ENCODE measurements at regions not wholly inside any gene's neighbourhood (a gene's known extent, or its start where the extent isn't known, plus 50 kb on each side); places are given as distances from the start of the nearest gene placed in this dataset.

DNA sequence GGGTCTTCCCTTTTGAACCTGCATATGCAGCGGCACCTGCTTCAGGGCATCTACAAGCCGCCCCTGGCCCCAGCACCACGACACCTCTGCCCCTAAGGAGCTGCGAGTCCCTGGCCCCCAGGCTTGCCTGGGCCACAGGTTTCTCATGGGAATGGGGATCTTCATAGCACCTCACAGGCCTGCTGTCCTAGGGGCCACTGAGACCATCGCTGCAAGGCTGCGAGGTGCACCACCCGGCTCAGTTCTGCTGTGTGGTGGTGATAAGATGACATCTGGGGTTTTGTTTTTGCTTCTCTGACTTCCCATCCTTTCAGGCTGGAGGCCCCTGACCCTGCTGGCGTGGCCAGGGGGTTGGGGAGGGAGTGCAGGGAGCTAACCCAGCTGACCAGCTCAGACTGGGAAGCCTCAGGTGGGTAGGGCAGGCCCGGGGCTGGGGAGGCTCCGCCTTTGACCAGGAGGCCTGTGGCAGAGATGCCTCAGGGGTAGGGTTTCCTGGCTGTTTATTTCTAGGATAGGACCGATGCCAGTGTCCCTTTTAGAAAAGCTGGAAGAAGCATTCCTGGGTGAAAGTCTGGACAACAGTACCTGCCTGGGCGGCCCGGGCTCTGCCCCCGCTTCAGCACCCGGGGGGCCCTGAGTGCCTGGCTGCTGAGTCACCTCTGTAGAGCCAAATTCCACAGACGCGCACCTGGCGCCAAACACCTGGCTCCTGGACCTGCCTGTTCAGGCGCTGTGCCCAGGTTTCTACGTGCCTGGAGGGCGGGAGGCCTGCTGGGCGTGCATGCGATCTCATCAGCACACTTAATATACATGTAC, 264.7 kb downstream of the DLL1 start:
- DNase-seq = no peak

GRCh38 chr6:170025341-170025911, 265.5 kb downstream of the DLL1 start:
- DNase-seq = no peak

GRCh38 chr6:170024940-170025339, 265.9 kb downstream of the DLL1 start:
- DNase-seq = no peak

DNA sequence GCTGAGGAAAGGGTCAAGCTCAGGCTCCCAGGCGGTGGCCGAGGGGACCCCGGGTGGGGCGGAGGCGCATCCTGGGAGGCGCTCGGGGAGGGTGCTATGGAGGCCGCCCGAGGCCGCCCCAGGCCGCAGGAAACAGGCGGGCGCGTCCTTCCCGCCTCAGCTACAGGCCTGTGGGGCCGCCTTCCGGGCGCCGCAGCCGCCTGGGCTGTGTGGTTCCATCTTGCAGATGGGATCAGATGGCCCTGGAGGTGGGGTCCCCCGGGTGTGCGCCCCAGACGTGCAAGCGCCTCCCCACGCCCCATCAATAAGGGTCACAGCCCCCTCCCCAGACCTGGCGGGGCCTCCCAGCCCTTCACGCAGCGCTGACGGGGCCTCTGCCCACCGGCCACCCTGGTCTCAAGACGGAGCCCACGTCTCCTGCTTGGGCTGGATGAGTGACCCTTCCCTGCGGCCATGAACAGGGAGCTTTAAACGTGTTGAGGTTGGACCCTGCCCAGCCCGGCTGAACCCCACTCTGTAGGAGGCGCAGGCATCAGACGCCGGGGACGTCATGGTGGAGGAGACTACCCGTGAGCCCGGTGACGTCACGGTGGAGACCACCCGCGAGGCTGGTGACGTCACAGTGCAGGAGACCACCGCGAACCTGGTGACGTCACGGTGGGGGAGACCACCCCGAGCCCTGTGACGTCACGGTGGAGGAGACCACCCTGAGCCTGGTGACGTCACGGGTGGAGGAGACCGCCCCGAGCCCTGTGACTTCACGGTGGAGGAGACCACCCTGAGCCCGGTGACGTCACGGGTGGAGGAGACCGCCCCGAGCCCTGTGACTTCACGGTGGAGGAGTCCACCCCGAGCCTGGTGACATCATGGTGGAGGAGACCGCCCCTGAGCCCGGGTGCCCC, 267.0 kb downstream of the DLL1 start:
- no peak for DNase-seq

- DNase-seq = no peak
Observed at GRCh38 chr6:170022827-170023619, 267.9 kb downstream of the DLL1 start.

DNA sequence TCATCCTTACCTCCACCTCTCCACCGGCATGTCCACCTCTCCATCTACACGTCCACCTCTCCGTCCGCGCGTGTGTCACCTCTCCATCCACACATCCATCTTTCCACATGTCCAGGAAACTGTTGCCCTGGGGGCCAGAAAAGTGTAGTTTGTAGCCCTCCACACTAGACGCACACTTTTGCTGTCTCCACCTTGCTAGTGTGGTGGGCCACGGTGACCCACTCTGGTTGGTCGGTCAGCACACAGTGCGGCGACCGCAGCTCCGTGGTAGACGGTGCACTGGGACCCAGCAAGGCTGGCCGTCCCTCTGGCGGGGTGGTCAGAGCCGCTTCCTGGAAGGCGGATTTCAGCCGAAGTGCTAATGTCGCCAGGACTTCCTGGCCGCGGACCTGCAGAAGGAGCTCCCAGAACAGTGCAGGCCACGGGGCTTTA, 268.6 kb downstream of the DLL1 start:
- no peak for DNase-seq

DNA sequence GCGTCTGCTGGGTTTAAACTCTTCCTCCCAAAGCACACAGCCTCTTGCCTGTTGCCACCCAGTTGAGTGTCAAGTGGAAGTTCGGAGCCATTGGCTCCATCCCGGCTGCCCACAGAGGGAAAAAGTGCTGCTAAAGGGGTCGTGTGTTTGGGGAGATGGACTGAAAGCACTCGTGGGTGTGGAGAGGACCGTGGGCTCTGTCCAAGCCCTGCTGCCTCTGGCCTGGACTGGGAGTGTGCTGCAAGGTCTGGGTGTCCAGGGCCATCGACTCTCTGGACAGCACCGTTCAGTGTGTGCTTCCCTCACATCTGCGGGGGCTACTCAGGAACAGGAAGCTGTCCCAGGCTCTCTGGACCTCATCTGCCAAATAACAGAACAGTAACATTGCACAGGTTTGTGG, 269.3 kb downstream of the DLL1 start:
- DNase-seq = no peak

- DNase-seq = no peak
Observed at GRCh38 chr6:170019818-170020583, 268.6 kb downstream of the ERMARD start.

DNA sequence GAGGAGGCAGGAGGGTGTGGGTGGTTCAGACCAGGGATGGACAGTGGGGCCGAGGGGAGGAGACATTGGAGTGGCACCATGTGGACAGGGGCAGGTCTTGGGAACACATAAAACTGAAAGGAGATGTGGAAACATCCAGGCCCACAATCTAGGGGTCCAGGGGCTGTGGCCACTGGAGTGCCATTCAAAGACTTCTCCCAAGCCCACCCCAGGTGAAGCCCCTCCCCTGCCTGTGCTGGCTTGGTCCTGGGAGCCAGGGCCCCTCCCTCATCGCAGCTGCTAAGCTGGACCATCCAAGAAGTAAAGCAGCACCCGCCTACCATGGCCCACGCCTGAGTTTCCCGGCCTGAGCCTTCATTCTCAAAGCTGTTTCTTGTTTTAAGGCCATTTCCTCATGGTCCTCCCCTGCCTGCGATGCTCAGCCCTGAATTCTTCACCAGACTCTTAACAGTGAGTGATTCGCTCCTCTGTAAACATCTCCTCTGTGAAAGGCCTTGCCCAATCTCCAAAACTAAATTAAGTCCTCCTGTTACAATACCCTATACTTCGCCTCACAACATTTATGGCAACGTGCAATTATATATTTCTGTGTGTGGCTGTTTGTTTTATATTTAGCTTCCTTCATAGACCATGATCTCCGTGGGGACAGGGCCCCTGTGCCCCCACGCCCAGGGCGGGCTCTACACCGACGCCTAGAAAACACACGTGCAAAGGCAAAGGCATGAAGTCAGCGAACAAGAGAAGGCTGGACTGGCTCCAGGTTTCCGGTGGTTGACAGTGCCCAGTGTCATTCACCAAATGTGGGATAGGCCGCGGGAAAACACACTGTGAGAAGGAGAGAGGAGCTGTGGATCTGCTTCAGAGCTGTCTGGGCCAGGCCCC, 267.8 kb downstream of the ERMARD start:
- no peak for DNase-seq

DNA sequence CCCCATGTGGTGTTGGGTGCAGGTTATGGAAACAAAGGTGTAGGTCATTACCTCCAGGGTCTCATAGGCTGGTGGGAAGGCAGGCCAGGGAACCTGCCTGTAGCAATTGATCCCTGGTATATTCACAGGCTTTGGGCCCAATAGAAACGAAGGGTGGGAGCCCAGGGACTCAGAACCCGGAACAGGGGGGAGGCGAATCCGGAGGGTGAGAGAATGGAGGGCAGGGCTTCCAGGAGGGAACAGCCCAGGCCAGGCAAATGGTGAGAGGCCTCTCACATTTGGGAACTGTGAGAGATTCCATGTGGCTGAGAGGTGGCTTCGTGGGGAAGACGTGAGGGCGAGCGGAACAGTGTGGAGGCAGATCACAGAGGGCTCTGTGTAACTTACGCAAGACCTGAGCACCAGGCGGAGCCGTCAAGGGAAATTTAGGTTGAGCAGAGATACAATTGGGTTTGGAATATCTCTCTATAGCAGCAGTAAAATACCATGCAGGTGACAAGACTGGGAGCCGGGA, 267.1 kb downstream of the ERMARD start:
- DNase-seq = no peak

GRCh38 chr6:170017603-170018320, 266.3 kb downstream of the ERMARD start:
- DNase-seq = no peak

DNA sequence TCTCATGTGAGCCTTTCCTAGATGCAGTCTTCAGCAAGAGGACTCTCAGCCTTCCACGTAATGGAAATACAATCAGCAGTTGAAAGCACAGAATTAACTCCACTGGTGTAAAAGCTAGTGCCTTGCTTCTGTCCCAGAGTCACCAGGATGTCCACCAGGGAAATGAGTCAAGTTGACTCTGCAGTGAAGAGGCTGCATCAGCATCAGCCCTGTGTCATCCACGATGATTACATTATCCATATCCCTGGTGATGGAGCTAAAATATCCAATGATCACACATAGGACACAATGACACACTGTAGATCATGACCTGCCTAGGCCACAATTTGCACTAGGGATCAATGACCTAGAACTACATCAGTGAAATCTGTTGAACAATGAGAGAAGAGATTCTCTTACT, 262.4 kb downstream of the ERMARD start:
- DNase-seq = no peak

DNA sequence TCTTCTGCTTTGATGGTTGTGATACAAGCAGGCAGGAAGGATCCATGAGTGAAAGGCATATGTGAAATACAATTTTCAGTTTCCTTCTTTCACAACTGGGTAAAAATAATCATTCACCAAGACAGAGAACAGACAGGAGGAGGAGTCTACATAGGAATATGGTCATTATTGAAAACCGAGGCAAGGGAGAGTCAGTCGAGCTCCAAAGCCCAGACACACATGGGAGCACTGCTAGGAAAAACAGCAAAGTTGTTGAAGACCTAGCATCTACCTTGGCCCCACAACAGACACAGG, 260.6 kb downstream of the ERMARD start:
- DNase-seq = no peak

DNA sequence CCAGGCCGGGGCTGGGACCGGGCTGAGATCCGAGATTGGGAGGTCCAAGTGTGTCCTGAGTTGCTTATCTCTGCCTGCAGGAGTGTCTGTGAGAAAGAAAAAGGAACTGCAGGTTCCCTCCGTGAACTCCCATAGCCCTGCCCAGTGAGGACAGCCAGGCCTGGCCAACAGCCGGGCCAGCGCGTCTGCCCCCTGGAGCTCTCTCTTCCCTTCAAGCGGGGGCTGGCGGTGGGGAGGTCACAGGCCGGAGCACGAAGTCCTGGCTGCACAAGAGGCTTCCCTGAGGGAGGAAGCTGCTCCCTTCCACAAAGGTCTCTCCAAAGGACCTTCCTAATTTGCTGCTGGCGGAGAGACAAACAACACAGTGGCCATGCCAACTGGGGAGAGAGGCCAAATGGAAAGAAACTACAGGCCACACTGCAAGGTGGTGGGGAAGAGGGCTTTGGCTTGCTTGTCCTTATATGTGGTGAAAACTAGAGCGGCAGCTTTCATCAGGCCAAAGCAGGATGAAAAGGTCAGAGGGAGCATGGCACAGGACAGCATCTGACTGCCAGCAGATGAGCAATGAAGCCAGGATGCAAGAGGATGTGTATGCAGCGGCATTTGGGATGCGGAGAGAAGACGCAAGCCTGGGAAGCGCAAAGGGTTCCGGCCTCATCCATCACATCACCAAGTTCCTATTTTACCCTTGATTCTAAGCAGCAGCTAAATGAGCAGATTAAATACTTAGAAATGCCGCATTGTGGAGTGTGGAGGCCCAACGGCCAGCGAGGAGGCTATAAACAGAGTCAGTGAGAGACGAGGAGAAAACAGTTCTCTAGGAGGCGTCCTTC, 260.0 kb downstream of the ERMARD start:
- DNase-seq = no peak

GRCh38 chr6:170010665-170011203, 259.3 kb downstream of the ERMARD start:
- no peak for DNase-seq

DNA sequence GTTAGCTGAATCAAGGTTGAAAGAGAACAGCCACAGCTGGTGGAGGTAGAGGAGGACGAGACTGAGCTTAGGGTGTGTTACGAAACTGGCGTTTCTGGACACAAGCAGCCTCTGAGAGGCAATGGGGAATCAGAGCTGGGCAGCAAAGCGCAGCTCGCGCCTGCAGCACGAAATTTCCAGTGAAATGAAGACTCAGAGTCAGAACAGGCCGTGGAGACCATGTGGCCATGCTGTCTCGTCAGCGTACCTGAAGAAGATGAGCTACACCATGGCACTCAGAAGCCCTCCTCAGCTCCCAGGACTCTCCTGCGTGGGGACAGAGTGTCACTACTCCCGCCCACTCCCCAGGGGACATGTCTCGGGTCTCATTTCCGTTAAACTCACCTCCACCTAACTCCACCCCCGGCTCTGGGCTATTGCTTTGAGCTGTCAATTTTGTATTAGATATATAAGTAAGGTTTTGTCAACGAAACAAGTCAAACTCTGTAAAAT, 256.9 kb downstream of the ERMARD start:
- no peak for DNase-seq

DNA sequence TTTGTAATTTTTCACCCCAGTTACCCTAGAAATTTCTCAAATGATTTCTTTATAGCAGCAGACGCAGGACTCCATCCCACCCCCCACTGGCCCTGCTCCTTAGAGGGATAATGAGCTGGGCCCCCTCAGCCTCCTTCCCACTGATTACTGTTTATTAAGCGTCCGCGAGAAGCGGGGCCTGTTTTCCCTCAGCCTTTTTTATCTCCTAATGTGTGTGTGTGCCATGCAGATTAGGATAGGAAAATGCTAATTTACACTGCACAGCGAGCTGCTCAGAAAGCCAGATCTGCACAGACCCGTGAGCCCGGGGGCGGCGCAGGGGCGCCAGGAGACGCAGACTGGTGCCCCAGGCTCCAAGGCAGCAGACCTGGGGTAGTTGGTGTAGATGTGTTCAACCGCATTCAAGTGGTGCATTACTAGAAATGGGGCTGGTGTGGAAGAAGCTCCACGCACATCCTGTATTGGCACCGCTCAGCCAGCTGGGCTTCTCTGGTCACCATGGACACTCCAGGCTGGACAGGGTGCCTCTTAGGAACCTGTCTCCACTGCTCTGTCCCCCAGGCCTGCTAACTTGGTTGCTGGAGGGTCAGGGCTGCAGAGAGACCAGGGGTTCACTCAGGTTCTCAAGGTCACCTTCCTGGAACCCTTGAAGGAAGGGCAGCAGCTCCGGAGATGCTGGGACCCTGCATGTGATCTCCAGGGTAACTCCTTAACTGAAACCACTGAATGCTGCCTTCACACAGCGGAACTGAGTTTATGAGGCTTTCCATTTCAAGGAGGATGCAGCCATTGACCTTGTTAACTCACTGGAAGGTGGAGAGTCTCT, 256.3 kb downstream of the ERMARD start:
- DNase-seq = no peak
